BJ (cell line): ENCODE measurements at regions not wholly inside any gene's neighbourhood (a gene's known extent, or its start where the extent isn't known, plus 50 kb on each side); places are given as distances from the start of the nearest gene placed in this dataset.

Experiments
- CTCF ChIA-PET: fragments of 350-600 bp; formaldehyde crosslinking; extraction: SDS; loops from one replicate; lab custom pipeline; 2021; ENCODE audit warnings: antibody characterized with exemption, inconsistent platforms; lab: Yijun Ruan, JAX
- POLR2A ChIA-PET: fragments of 300-600 bp; sonication (Branson Sonifier 250); formaldehyde crosslinking; extraction: SDS; loops from one replicate; lab custom pipeline; 2021; ENCODE audit warnings: antibody characterized with exemption; lab: Charles Lee
- DNase-seq: peaks from one replicate; pipeline ENCODE4 v3.0.0-alpha.2; 2011; ENCODE audit warnings: low read depth
- H3K27me3 ChIP-seq: 2 replicates; pipeline ENCODE4 v1.6.0; 2011; ENCODE audit warnings: low read length; ENCODE audit not compliant: control insufficient read depth, insufficient read depth
- H3K36me3 ChIP-seq: 2 replicates; pipeline ENCODE4 v1.5.1; 2011; ENCODE audit warnings: low read length; ENCODE audit not compliant: control insufficient read depth, insufficient read depth
- H3K4me3 ChIP-seq: 2 replicates; pipeline ENCODE4 v1.5.1; 2011; ENCODE audit warnings: low read depth, mild to moderate bottlenecking, control low read depth, low read length
- CTCF ChIP-seq: IDR thresholded peaks from 2 replicates; pipeline ENCODE4 v1.5.1; 2011; ENCODE audit warnings: low read depth, mild to moderate bottlenecking, control low read depth, inconsistent platforms, low read length, moderate library complexity; ENCODE audit not compliant: insufficient read depth

GRCh38 chr7:86923527-86923926 is 135.9 kb downstream of the ELAPOR2 start:
- DNase-seq: no peak
- no peak overlapping the region for H3K4me3 ChIP-seq
- no peak for TF ChIP-seq CTCF
- H3K36me3 ChIP-seq: no peaks in the 10 kb centered on the region
- H3K27me3 ChIP-seq: no peaks in the 10 kb centered on the region; the same call in none of the 2 replicates
- ChIA-PET POLR2A (no interaction called here), CTCF (interaction anchor here (0.6 to 1.3 kb wide), 4 partner anchors 218 to 349 kb away, joined by 3 to 4 read pairs (median 3); no protein-coding TSS in a partner anchor)

- TF ChIP-seq CTCF: no peak
- no peaks in the 10 kb centered on the region; the same call in 1 of the 2 replicates for H3K27me3 ChIP-seq
- H3K4me3 ChIP-seq: no peak overlapping the region
- H3K36me3 ChIP-seq: no peaks in the 10 kb centered on the region
- DNase-seq: no peak
- CTCF ChIA-PET: interaction anchor here (0.7 to 1.4 kb wide), 2 partner anchors 21 to 316 kb away, joined by 3 read pairs; no protein-coding TSS in a partner anchor
- POLR2A ChIA-PET: no interaction called here
These were observed 139.3 kb downstream of the ELAPOR2 start for GRCh38 chr7:86920154-86920553.

- ChIA-PET CTCF (interaction anchor here (0.7 to 0.9 kb wide), 2 partner anchors 318 to 1029 kb away, joined by 3 read pairs; no protein-coding TSS in a partner anchor), POLR2A (no interaction called here)
- Histone ChIP-seq H3K36me3 (no peaks in the 10 kb centered on the region), H3K4me3 (no peak overlapping the region), H3K27me3 (no peaks in the 10 kb centered on the region; the same call in 1 of the 2 replicates)
- TF ChIP-seq CTCF: no peak
- no peak for DNase-seq
These were observed 141.2 kb downstream of the ELAPOR2 start for GRCh38 chr7:86918245-86918644.

GRCh38 chr7:86916277-86916825 is 143.1 kb downstream of the ELAPOR2 start:
- no peak for TF ChIP-seq CTCF
- no peak for DNase-seq
- Histone ChIP-seq H3K27me3 (no peaks in the 10 kb centered on the region; the same call in 1 of the 2 replicates), H3K36me3 (no peaks in the 10 kb centered on the region), H3K4me3 (no peak overlapping the region)
- POLR2A ChIA-PET: no interaction called here
- CTCF ChIA-PET: interaction anchor here (1.1 to 3.0 kb wide), 2 partner anchors 10 to 232 kb away, joined by 4 to 11 read pairs; no protein-coding TSS in a partner anchor

- ChIA-PET CTCF (interaction anchor here (1.4 kb wide), 1 partner anchor 10 kb away, joined by 3 read pairs; no protein-coding TSS in a partner anchor), POLR2A (no interaction called here)
- Histone ChIP-seq H3K36me3 (no peaks in the 10 kb centered on the region), H3K27me3 (no peaks in the 10 kb centered on the region), H3K4me3 (no peak overlapping the region)
- DNase-seq: no peak
- TF ChIP-seq CTCF: peak; percentile 50
These were observed 144.9 kb downstream of the ELAPOR2 start for GRCh38 chr7:86914551-86914950.
